ENCODE measurements at regions not wholly inside any gene's neighbourhood (a gene's known extent, or its start where the extent isn't known, plus 50 kb on each side); places are given as distances from the start of the nearest gene placed in this dataset.

GRCh38 chr3:72217570-72217969 is 432.6 kb upstream of the PROK2 start:
- no peak overlapping the region for H3K27ac Mint-ChIP-seq
- H3K9me3 Mint-ChIP-seq = no peaks in the 10 kb centered on the region
- H3K4me3 Mint-ChIP-seq = no peak overlapping the region
- intact Hi-C loops (cut with micrococcal nuclease) = no loop called here
- no peaks in the 10 kb centered on the region for H3K4me1 Mint-ChIP-seq (ENCODE audit: low read depth)
- peaks cover 2% of the 10 kb centered on the region for H3K27me3 Mint-ChIP-seq (ENCODE audit: insufficient read depth)
- H3K36me3 Mint-ChIP-seq (ENCODE audit: low read depth) = no peaks in the 10 kb centered on the region
- no peak for DNase-seq (ENCODE audit: low spot score)

- Mint-ChIP-seq H3K4me1 (ENCODE audit: low read depth) (no peaks in the 10 kb centered on the region), H3K27ac (no peak overlapping the region), H3K36me3 (ENCODE audit: low read depth) (no peaks in the 10 kb centered on the region), H3K4me3 (no peak overlapping the region), H3K9me3 (no peaks in the 10 kb centered on the region), H3K27me3 (ENCODE audit: insufficient read depth) (peaks cover 2% of the 10 kb centered on the region)
- DNase-seq (ENCODE audit: low spot score) = no peak
- intact Hi-C loops (cut with micrococcal nuclease) = no loop called here
Observed at GRCh38 chr3:72214066-72214951, 429.4 kb upstream of the PROK2 start.

- peaks cover 2% of the 10 kb centered on the region for H3K27me3 Mint-ChIP-seq (ENCODE audit: insufficient read depth)
- H3K9me3 Mint-ChIP-seq = no peaks in the 10 kb centered on the region
- DNase-seq (ENCODE audit: low spot score) = no peak
- H3K27ac Mint-ChIP-seq = no peak overlapping the region
- H3K36me3 Mint-ChIP-seq (ENCODE audit: low read depth) = no peaks in the 10 kb centered on the region
- no peak overlapping the region for H3K4me3 Mint-ChIP-seq
- intact Hi-C loops (cut with micrococcal nuclease) = no loop called here
- no peaks in the 10 kb centered on the region for H3K4me1 Mint-ChIP-seq (ENCODE audit: low read depth)
Observed at GRCh38 chr3:72213296-72214065, 428.5 kb upstream of the PROK2 start.

- Mint-ChIP-seq H3K36me3 (ENCODE audit: low read depth) (no peaks in the 10 kb centered on the region), H3K9me3 (no peaks in the 10 kb centered on the region), H3K4me1 (ENCODE audit: low read depth) (no peaks in the 10 kb centered on the region), H3K27ac (no peak overlapping the region), H3K4me3 (no peak overlapping the region), H3K27me3 (ENCODE audit: insufficient read depth) (peaks cover 2% of the 10 kb centered on the region)
- intact Hi-C loops (cut with micrococcal nuclease) = no loop called here
- DNase-seq (ENCODE audit: low spot score) = no peak
Observed at GRCh38 chr3:72212396-72212795, 427.4 kb upstream of the PROK2 start.

- no peaks in the 10 kb centered on the region for H3K9me3 Mint-ChIP-seq
- H3K27me3 Mint-ChIP-seq (ENCODE audit: insufficient read depth) = peaks cover 1% of the 10 kb centered on the region
- H3K27ac Mint-ChIP-seq = no peak overlapping the region
- no peaks in the 10 kb centered on the region for H3K4me1 Mint-ChIP-seq (ENCODE audit: low read depth)
- no peaks in the 10 kb centered on the region for H3K36me3 Mint-ChIP-seq (ENCODE audit: low read depth)
- intact Hi-C loops (cut with micrococcal nuclease) = no loop called here
- no peak overlapping the region for H3K4me3 Mint-ChIP-seq
- no peak for DNase-seq (ENCODE audit: low spot score)
Observed at GRCh38 chr3:72210261-72210660, 425.3 kb upstream of the PROK2 start.

GRCh38 chr3:72205297-72205826 is 420.4 kb upstream of the PROK2 start:
- Mint-ChIP-seq H3K27me3 (ENCODE audit: insufficient read depth) (peaks cover 5% of the 10 kb centered on the region), H3K9me3 (peaks cover 7% of the 10 kb centered on the region), H3K4me3 (no peak overlapping the region), H3K27ac (no peak overlapping the region), H3K36me3 (ENCODE audit: low read depth) (no peaks in the 10 kb centered on the region), H3K4me1 (ENCODE audit: low read depth) (no peaks in the 10 kb centered on the region)
- intact Hi-C loops (cut with micrococcal nuclease) = no loop called here
- no peak for DNase-seq (ENCODE audit: low spot score)

GRCh38 chr3:72204452-72204851 is 419.5 kb upstream of the PROK2 start:
- H3K27ac Mint-ChIP-seq = no peak overlapping the region
- H3K4me1 Mint-ChIP-seq (ENCODE audit: low read depth) = no peaks in the 10 kb centered on the region
- no peak overlapping the region for H3K4me3 Mint-ChIP-seq
- H3K36me3 Mint-ChIP-seq (ENCODE audit: low read depth) = no peaks in the 10 kb centered on the region
- H3K27me3 Mint-ChIP-seq (ENCODE audit: insufficient read depth) = peaks cover 5% of the 10 kb centered on the region
- DNase-seq (ENCODE audit: low spot score) = no peak
- intact Hi-C loops (cut with micrococcal nuclease) = no loop called here
- H3K9me3 Mint-ChIP-seq = peaks cover 14% of the 10 kb centered on the region

- H3K36me3 Mint-ChIP-seq (ENCODE audit: low read depth) = no peaks in the 10 kb centered on the region
- no peak for DNase-seq (ENCODE audit: low spot score)
- H3K9me3 Mint-ChIP-seq = peaks cover 16% of the 10 kb centered on the region
- H3K4me1 Mint-ChIP-seq (ENCODE audit: low read depth) = no peaks in the 10 kb centered on the region
- H3K4me3 Mint-ChIP-seq = no peak overlapping the region
- no peak overlapping the region for H3K27ac Mint-ChIP-seq
- peaks cover 5% of the 10 kb centered on the region for H3K27me3 Mint-ChIP-seq (ENCODE audit: insufficient read depth)
- intact Hi-C loops (cut with micrococcal nuclease) = no loop called here
Observed at GRCh38 chr3:72203613-72204349, 418.8 kb upstream of the PROK2 start.

GRCh38 chr3:72203105-72203504 is 418.2 kb upstream of the PROK2 start:
- Mint-ChIP-seq H3K36me3 (ENCODE audit: low read depth) (no peaks in the 10 kb centered on the region), H3K4me3 (no peak overlapping the region), H3K9me3 (peaks cover 16% of the 10 kb centered on the region), H3K27ac (no peak overlapping the region), H3K27me3 (ENCODE audit: insufficient read depth) (peaks cover 5% of the 10 kb centered on the region), H3K4me1 (ENCODE audit: low read depth) (no peaks in the 10 kb centered on the region)
- no peak for DNase-seq (ENCODE audit: low spot score)
- intact Hi-C loops (cut with micrococcal nuclease) = no loop called here

- Mint-ChIP-seq H3K9me3 (peaks cover 22% of the 10 kb centered on the region), H3K27me3 (ENCODE audit: insufficient read depth) (peaks cover 4% of the 10 kb centered on the region), H3K4me1 (ENCODE audit: low read depth) (no peaks in the 10 kb centered on the region), H3K36me3 (ENCODE audit: low read depth) (no peaks in the 10 kb centered on the region), H3K27ac (no peak overlapping the region), H3K4me3 (no peak overlapping the region)
- intact Hi-C loops (cut with micrococcal nuclease) = no loop called here
- no peak for DNase-seq (ENCODE audit: low spot score)
Observed at GRCh38 chr3:72200332-72200731, 415.4 kb upstream of the PROK2 start.

- H3K36me3 Mint-ChIP-seq (ENCODE audit: low read depth) = no peaks in the 10 kb centered on the region
- no peak overlapping the region for H3K4me3 Mint-ChIP-seq
- peaks cover 3% of the 10 kb centered on the region for H3K27me3 Mint-ChIP-seq (ENCODE audit: insufficient read depth)
- intact Hi-C loops (cut with micrococcal nuclease) = no loop called here
- no peak overlapping the region for H3K27ac Mint-ChIP-seq
- no peak for DNase-seq (ENCODE audit: low spot score)
- no peaks in the 10 kb centered on the region for H3K4me1 Mint-ChIP-seq (ENCODE audit: low read depth)
- peaks cover 22% of the 10 kb centered on the region for H3K9me3 Mint-ChIP-seq
Observed at GRCh38 chr3:72199530-72199929, 414.6 kb upstream of the PROK2 start.

GRCh38 chr3:72196377-72196929 is 411.5 kb upstream of the PROK2 start:
- H3K9me3 Mint-ChIP-seq = peaks cover 36% of the 10 kb centered on the region

More at GRCh38 chr3:72196377-72196929, 411.5 kb upstream of the PROK2 start:
- DNase-seq (ENCODE audit: low spot score) = no peak
- Mint-ChIP-seq H3K27me3 (ENCODE audit: insufficient read depth) (no peaks in the 10 kb centered on the region), H3K27ac (no peak overlapping the region), H3K4me1 (ENCODE audit: low read depth) (no peaks in the 10 kb centered on the region), H3K36me3 (ENCODE audit: low read depth) (peaks cover 2% of the 10 kb centered on the region), H3K4me3 (no peak overlapping the region)
- intact Hi-C loops (cut with micrococcal nuclease) = no loop called here

Measured in activated T-helper 1 cell treated with anti-CD3 and anti-CD28 coated beads, Interleukin-12 subunit alpha, Interleukin-12 subunit beta, Interleukin-2, Interleukin-4 antibody, amounts not matched to agents 30 ng/mL and 10 ng/mL and 1 ng/mL, durations not matched to agents 14 hours and 24 hours and 36 hours (primary cell).